GM19467 (cell line): ENCODE measurements at regions not wholly inside any gene's neighbourhood (a gene's known extent, or its start where the extent isn't known, plus 50 kb on each side); places are given as distances from the start of the nearest gene placed in this dataset.

Source experiments
- ATAC-seq: cut with Tn5 transposase; IDR thresholded peaks from one replicate; pipeline ENCODE4 v1.9.1; 2021; ENCODE audit warnings: mild to moderate bottlenecking, moderate library complexity; ENCODE audit not compliant: unreplicated experiment

GRCh38 chr22:48473202-48473601 is 1354.5 kb downstream of the BRD1 start:
- no peak for ATAC-seq

- ATAC-seq, result no peak
These were observed 1363.4 kb downstream of the BRD1 start for GRCh38 chr22:48464246-48464645.

- ATAC-seq, result no peak
These were observed 1367.5 kb downstream of the BRD1 start for GRCh38 chr22:48459859-48460823.

GRCh38 chr22:48459259-48459658 is 1368.4 kb downstream of the BRD1 start:
- no peak for ATAC-seq

- no peak for ATAC-seq
These were observed 1371.2 kb downstream of the BRD1 start for GRCh38 chr22:48456449-48456848.

- ATAC-seq, result no peak
These were observed 1373.8 kb downstream of the BRD1 start for GRCh38 chr22:48453751-48454485.

GRCh38 chr22:48453171-48453570 is 1374.5 kb downstream of the BRD1 start:
- no peak for ATAC-seq

GRCh38 chr22:48452766-48453165 is 1374.9 kb downstream of the BRD1 start:
- ATAC-seq, result no peak

- ATAC-seq, result no peak
These were observed 1375.8 kb downstream of the BRD1 start for GRCh38 chr22:48451891-48452290.

- ATAC-seq, result no peak
These were observed 1377.4 kb downstream of the BRD1 start for GRCh38 chr22:48450188-48450825.

- ATAC-seq, result no peak
These were observed 1378.0 kb downstream of the BRD1 start for GRCh38 chr22:48449466-48450187.

GRCh38 chr22:48448821-48449220 is 1378.9 kb downstream of the BRD1 start:
- no peak for ATAC-seq

GRCh38 chr22:48445113-48445827 is 1382.4 kb downstream of the BRD1 start:
- ATAC-seq, result no peak

GRCh38 chr22:48444320-48445112 is 1383.2 kb downstream of the BRD1 start:
- peak; percentile 51 for ATAC-seq

- no peak for ATAC-seq
These were observed 1384.0 kb downstream of the BRD1 start for GRCh38 chr22:48443680-48444079.

- ATAC-seq, result no peak
These were observed 1385.0 kb downstream of the BRD1 start for GRCh38 chr22:48442663-48443062.

GRCh38 chr22:48441553-48441850 is 1386.2 kb downstream of the BRD1 start:
- ATAC-seq, result no peak

- no peak for ATAC-seq
These were observed 1386.8 kb downstream of the BRD1 start for GRCh38 chr22:48440673-48441552.

- ATAC-seq, result no peak
These were observed 1387.5 kb downstream of the BRD1 start for GRCh38 chr22:48440176-48440575.
